Keratinocyte (primary cell): ENCODE measurements at regions not wholly inside any gene's neighbourhood (a gene's known extent, or its start where the extent isn't known, plus 50 kb on each side); places are given as distances from the start of the nearest gene placed in this dataset.

ENCODE experiments used
- CTCF ChIP-seq, 3 experiments: IDR thresholded peaks in 1 of 3; conservative IDR thresholded peaks in 1 of 3; optimal IDR thresholded peaks in 1 of 3; 2 replicates in 2 of 3; 3 replicates in 1 of 3; pipeline versions ENCODE3 to v1.5.1; 2011; ENCODE audit warnings: low read length in 3 of 3, mild to moderate bottlenecking in 3 of 3, moderate library complexity in 2 of 3, control low read depth in 1 of 3, inconsistent platforms in 1 of 3; ENCODE audit not compliant: insufficient read depth in 2 of 3; ENCODE audit errors: extremely low read depth in 1 of 3
- EZH2 ChIP-seq: IDR thresholded peaks from one replicate; pipeline ENCODE4 v1.6.1; 2012; ENCODE audit warnings: inconsistent platforms, mild to moderate bottlenecking, low read length, moderate library complexity

DNA sequence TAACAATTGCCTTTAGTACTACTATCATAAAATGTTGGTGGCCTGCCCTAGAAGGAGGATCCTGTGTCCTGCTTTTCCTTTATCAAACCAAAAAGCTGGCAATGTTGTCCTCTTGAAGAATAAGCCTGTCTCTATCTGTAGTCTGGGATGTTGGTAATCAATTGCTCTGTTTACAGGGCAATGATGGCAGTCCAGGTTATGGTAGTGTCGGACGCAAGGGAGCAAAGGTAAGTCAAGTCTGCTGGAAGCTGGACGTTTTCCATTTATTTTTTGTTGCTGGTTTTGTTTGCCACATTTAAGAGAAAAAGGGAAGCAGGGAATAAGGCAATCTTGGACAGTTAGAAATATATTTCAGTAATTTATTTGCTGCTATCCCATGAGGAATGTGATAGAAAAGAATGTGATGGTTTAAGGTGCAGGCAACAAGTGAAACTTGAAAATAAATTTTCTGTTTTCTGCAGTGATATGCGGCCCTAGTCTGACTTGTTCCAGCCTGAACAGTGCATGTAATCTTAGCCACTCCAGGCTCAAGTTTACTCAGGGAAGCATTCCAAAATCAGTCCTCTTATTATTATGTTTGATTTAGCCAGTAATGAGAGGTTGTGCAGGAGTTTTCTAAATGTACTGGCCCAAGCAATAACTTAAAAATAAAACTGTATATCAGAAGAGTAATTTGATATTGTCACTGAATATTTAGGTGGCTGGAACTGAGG is 110.3 kb downstream of the COL6A6 start:
- no peak for TF ChIP-seq CTCF (optimal IDR thresholded peaks at IDR 0.05 in 1 of 3, IDR thresholded peaks at IDR 0.05 in 1 of 3, conservative IDR thresholded peaks at IDR 0.05 in 1 of 3; ENCODE audit: extremely low read depth in 1 of 3, insufficient read depth in 2 of 3, low read length in 3 of 3)
- TF ChIP-seq EZH2, result no peak
